ENCODE measurements at regions not wholly inside any gene's neighbourhood (a gene's known extent, or its start where the extent isn't known, plus 50 kb on each side); places are given as distances from the start of the nearest gene placed in this dataset.
"Not testable (repeated sequence)": the region's sequence is repeated elsewhere in the genome, so short reads cannot be mapped to it uniquely, and the experiment has no call there.

DNA sequence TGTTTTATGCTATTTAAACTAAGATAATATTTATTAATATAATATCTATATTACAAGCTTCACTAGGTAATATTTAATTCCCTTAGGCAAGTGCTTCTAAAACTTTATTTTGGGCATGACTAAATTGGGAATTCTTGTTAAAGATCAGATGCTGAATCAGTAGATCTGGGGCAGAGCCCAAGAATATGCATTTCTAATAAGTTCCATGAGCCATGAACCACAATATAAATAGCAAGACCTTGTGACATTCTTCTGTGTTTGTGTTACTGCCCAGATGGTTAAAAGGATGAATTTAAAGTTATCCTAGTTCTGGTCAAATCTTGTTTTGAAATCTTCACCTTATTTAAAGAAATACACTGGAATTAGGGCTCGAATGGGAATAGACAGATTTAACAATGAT is 258.4 kb upstream of the CACNA2D1 start:
- DNase-seq (ENCODE audit: low read depth in 4 of 4, low spot score in 1 of 4) = no peak

DNA sequence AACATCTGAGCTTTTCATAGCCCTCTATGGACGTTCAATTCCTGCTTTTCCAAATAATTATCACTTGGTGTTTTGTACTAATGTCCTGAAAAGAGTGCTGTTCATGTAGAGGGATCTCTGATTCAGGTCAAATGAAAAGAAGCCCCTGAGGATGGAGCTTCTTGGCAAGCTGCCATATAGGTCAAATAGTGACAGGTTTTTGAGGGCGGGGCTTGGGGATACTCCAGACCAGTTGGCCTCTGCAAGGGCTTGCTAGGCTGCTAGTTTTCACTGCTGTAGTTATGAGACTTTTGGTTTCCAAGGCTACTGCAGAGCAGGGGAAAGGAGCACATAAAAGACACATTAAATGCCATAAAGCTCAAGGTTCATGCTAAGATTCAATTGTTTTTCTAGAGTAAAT is 257.2 kb upstream of the CACNA2D1 start:
- DNase-seq (ENCODE audit: low read depth in 4 of 4, low spot score in 1 of 4) = no peak

DNA sequence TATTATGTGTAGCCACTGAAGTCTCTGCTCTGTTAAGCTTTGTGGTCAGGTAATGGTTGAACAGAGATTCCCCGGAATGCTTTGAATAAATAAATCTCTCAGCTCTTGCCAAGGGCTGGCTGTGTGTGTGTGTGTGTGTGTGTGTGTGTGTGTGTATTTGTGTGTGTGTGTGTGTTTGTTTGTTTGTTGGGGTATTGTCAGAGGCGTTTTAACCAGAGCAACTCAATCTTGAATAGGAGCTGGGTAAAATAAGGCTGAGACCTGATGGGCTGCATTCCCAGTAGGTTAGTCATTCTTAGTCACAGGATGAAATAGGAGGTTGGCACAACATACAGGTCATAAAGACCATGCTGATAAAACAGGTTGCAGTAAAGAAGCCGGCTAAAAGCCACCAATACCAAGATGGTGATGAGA is 256.2 kb upstream of the CACNA2D1 start:
- DNase-seq (ENCODE audit: low read depth in 4 of 4, low spot score in 1 of 4) = no peak

DNA sequence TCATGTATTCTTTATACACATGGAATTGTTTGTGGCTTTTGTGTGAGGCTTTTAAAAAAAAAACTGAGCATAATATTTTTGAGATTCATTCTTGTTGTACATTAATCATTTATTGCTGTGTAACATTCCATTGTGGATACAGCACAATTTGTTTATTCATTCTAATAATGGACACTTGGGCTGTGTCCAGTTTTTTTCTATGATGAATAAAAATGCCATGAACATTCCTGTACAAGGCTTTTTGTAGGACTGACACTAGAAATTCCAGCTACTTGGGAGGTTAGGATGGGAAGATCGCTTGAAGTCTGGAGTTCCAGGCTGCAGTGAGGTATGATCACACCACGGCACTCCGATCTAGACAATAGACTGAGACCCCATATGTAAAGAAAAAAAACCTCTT is 254.3 kb upstream of the CACNA2D1 start:
- DNase-seq (ENCODE audit: low read depth in 4 of 4, low spot score in 1 of 4) = no peak

DNA sequence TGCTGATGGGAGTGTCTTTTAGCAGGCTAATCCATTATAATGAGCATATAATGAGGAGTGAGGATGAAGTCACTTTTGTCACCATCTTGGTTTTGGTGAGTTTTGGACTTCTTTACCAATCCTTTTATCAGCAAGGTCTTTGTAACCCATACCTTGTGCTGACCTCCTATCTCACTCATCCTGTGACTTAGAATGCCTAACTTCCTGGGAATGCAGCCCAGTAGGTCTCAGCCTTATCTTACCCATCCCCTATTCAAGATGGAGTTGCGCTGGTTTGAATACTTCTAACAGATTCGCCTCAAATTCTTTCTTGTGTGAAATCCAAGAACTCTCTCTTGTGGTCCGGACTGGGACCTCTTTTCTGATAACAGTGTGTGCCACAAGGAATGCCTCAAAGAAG is 253.1 kb upstream of the CACNA2D1 start:
- DNase-seq (ENCODE audit: low read depth in 4 of 4, low spot score in 1 of 4) = no peak

DNA sequence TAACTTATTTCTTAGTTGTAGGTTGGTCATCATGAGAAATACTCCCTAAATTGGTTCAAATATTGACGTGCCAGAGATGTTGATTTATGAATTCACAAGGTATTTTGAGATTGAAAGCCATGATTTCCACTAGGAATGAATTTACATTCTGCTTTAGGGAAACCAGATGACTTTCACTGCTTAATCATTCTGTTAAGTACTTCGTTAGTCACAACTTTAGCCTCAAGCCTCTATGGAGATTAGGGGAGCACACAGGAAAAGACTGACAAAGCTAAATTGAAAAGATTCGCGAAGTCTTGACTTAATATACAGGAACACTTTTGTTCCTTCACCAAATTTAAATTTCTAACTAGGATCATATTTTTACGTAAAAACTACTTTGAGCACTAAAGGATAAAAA is 250.4 kb upstream of the CACNA2D1 start:
- no peak for DNase-seq (ENCODE audit: low read depth in 4 of 4, low spot score in 1 of 4)

DNA sequence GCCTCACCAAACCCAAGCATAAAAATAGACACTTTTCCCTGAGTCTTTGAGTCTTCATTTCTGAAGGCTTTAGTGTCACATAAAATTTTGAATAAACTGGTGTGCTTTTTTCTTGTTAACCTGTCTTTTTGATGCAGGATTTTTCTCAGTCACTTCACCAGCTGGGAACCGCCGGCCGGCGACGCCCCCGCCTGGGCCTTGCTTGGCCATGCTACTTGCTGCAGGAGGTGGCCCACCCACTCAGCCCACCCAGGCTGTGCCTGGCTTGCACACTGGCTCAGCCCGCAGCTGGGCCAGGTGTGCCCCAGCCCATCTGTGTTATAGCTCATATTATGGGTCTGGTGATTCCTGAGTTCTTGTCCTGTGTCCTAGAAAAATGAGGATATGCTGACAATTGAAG is 247.4 kb upstream of the CACNA2D1 start:
- DNase-seq (ENCODE audit: low read depth in 4 of 4, low spot score in 1 of 4) = no peak

DNA sequence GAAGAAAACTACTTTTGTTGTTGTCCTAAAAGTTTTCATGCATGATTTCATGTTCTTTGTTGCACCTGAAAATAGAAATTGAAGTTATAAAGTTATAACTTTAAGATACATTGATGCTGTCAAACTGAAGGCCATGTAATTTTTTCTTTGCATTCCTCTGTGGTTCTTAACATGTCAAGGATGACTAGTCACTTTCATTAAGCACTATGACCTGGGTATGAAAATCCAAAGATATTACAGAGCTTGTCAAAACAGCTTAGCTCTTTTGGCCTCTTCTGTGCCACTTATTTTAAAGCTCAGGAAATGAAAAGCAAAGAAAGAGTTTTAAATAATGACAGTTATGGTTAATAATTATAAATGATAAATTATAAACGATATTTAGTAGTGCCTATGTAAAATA is 241.6 kb upstream of the CACNA2D1 start:
- no peak for DNase-seq (ENCODE audit: low read depth in 4 of 4, low spot score in 1 of 4)

DNA sequence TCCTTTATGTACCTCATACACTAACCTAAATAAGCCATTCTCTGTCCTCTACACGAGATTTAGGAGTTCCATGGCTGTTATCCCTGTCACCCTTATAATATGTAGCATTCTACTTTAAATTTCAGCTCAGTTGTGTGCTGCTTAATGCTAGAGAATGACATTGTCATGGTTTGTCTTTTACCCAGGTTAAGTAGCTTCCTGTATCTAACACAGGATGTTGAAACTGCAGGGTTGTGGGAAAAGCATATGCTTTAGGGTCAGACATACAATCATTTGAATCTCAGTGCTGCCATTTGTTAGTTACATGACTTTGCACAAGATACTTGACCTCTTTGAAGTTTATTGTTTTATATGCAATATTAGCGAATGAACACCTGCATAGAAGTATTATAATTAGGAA is 235.1 kb upstream of the CACNA2D1 start:
- no peak for DNase-seq (ENCODE audit: low read depth in 4 of 4, low spot score in 1 of 4)

DNA sequence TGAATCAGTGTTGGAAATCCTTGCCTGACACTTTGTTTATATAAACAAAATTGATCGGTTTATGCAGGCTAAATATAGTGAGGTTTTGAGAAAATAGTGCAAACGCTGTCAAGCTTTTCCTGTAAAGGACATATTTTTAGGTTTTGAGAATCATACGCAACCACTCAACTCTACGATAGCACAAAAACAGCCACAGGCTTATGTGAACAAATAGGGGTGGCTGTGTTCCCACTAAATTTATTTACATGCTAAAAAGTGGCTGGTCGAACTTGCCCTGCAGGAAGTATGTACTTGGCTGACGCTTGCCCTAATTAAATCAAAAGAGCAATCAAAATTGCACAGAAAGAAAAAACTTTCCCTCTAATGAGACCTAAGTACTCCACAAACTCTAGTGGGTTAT is 234.7 kb upstream of the CACNA2D1 start:
- DNase-seq (ENCODE audit: low read depth in 4 of 4, low spot score in 1 of 4) = no peak

DNA sequence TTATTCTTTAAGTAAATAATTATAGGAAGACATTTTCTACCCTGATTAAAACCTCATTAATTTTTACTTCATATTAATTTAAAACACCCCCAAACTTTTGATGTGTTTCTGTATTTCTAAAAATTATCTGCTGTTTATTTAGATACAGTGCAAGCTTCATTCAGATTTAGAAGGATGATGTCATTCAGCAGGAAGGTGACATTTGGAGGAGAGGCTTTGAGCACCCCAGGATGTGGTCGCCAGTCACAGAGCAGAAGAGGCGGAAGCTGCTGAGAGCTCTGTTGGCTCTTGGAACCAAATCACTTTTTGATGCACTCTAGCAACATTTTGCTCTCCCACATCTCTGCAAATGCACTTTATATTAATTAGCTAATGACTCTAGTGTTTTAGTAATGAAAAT is 233.9 kb upstream of the CACNA2D1 start:
- DNase-seq (ENCODE audit: low read depth in 4 of 4, low spot score in 1 of 4) = peak in 1 of 4 experiments; percentile 2

DNA sequence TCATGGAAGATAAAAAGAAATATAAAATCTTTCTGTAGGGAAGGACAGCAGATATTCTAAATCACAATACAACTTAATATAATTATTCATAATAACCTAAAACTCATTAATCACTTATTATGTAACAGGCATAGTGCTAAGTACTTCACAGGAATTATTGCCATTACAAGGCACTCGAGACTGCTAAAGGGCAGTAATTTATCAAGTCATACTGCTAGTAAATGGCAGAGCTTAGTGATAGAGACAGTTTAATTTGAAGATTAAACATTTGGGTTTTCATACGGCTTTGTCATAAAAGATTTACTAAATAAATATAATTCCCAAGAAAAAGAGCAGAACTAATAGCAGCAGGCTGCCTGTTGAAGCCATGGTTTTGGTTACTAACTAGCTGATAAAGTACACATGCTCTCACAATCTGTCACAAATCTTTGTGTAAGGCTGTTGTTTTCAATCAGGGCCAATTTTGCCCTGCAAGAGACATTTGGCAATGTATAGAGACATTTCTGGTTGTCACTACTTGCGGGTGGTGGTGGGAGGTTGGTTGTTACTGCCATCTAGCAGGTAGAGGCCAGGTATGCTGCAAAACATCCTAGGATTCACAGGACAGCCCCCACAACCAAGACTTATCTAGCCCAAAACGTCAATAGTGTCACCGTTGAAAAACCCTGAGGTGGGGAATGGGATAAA is 233.3 kb upstream of the CACNA2D1 start:
- no peak for DNase-seq (ENCODE audit: low read depth in 4 of 4, low spot score in 1 of 4)

DNA sequence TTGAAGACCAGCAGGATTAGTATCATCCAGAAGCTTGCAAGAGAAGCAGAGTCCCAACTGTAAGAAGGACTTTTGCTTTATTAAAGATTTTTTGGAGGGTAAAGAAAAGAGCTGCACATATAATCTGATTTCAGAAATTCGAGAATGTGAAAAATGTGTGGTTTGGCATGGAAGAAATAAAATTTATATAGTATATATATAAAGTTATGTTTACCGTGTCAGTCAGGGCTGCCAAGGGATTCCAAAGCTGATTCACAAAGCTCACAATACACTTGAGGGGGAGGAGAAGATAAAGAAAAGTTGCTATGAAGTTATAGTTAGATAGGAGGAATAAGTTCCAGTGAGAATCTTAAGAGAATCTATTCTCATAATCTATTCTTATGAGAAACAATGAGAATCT is 231.8 kb upstream of the CACNA2D1 start:
- no peak for DNase-seq (ENCODE audit: low read depth in 4 of 4, low spot score in 1 of 4)

DNA sequence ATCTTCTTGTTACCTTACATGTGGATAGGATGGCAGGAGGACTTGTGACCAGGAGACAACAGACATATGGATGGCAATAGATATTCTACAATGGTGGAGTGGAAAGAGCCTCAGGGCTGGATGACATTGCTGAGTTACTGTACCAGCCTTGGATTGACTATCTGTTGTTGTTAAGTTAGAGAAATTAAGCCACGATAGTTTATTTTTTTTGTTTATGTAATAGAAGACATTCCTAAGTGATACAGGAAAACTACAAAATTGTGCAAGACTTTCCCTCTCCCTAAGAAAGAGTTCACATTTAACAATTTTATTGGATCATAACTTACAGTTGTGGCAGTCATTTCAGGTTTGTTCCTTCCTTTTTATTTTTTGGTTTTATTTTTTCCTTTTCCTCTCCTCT is 230.7 kb upstream of the CACNA2D1 start:
- no peak for DNase-seq (ENCODE audit: low read depth in 4 of 4, low spot score in 1 of 4)

DNA sequence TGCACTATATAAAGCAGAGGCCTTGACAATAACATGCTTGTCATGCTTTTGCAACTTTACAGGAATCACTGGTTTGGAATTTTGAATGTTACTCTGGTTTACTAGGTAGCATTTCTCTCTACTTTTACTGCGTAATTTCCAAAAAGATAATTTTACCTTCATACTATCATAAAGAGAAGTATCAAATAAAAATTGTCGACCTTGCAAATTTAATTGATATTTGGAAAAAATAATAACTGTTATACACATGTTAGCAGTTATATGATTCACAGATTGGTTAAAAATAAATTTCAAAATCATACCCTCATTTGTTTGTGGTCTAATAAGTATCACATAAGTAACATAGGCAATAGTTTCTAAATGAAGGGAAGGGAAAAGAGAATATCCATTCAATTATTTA is 228.5 kb upstream of the CACNA2D1 start:
- DNase-seq (ENCODE audit: low read depth in 4 of 4, low spot score in 1 of 4) = no peak

DNA sequence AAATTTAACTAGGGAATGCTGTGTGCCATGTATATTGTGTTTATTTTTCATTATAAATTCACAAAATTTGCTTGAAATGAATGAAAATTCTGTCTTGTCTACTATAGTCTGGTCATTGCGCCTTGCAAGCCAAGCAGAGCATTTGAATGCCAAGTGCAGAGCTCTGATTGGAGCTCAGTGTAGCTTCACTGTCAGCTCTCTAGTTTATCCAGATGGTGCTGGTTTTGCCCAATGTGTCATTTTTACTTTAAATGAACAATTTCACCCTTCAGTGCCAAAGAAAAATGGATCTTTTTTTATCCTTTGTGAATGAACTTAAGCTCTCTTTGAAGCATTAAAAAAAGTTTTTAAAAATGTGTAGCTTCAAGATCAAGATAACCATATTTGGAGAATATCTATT is 225.6 kb upstream of the CACNA2D1 start:
- no peak for DNase-seq (ENCODE audit: low read depth in 4 of 4, low spot score in 1 of 4)

DNA sequence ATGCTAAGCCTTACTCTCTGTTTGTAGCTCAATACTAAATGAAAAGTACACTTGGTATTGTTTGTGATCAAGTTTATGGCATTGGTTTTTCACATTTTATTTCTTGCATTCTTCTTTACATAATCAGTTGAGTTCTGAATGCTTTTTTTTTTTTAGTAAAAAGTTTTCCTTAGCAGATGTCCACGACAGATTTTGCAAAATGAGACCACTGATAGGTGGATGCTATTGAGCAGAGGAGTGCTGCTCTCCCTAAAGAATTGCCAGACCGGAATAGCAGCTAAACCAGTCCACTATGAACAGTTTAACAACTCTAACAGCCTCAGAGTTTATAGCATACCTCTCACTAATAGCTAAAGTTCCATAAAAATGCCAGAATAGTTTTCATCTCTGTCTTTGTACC is 225.1 kb upstream of the CACNA2D1 start:
- no peak for DNase-seq (ENCODE audit: low read depth in 4 of 4, low spot score in 1 of 4)

DNA sequence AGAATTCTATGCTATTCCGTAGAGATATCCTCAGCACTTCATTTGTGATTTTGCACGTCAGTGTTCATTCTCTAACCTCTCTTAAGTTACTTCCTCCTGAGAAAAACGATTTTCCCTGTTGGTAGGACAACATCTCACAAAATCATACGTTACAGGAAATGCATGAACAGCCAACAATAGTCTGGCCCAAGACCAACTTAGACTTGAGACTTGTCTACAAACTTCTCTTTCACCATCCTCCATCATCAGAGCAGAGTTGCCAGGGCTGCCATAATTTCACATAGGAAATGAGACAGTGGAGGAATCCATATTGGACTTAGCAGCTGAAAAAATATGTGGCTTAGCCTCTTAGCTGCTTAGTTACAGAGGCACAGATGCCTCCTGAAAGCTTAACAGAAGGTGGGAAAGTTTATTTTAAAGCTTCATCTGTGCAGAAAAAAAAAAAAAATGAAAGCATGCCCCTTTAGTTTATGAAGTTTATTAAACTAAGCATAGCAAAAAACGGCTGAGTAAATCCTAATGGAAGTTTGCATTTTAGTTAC is 222.5 kb upstream of the CACNA2D1 start:
- DNase-seq (ENCODE audit: low read depth in 4 of 4, low spot score in 1 of 4) = no peak

DNA sequence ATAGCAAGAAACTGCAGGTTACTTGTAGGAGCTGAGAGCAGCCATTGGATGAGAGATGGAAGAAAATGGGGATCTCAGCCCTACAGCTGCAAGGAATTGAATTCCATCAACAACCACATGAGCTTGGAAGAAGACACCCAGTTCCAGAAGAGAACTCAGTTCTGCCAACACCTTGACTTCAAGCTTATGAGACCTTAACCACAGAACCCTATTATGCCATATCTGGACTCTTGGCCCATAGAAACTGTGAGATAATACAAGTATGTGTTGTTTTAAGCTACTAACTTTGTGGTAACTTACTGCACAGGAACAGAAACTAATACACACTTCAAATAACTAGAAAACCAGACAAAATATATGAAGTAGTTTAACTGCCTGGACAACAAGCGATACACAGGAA is 212.4 kb upstream of the CACNA2D1 start:
- DNase-seq (ENCODE audit: low read depth in 4 of 4, low spot score in 1 of 4) = no peak

DNA sequence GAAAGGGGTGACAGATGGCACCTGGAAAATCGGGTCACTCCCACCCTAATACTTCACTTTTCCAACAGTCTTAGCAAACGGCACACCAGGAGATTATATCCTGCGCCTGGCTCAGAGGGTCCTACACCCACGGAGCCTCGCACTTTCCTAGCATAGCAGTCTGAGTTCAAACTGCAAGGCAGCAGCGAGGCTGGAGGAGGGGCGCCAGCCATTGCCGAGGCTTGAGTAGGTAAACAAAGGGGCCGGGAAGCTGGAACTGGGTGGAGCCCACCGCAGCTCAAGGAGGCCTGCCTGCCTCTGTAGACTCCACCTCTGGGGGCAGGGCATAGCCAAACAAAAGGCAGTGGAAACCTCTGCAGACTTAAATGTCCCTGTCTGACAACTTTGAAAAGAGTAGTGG is 206.5 kb upstream of the CACNA2D1 start:
- DNase-seq (ENCODE audit: low read depth in 4 of 4, low spot score in 1 of 4) = not testable (repeated sequence)

DNA sequence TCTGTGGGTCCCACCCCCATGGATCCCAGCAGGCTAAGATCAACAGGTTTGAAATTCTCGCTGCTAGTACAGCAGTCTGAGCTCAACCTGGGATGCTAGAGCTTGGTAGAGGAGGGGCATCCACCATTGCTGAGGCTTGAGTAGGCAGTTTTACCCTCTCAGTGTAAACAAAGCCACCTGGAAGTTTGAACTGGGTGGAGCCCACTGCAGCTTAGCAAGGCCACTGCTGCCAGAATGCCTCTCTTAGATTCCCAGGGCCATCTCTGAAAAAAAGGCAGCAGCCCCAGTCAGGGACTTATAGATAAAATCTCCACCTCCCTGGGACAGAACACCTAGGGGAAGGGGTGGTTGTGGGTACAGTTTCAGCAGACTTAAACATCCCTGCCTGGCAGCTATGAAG is 190.0 kb upstream of the CACNA2D1 start:
- DNase-seq (ENCODE audit: low read depth in 4 of 4, low spot score in 1 of 4) = no peak

DNA sequence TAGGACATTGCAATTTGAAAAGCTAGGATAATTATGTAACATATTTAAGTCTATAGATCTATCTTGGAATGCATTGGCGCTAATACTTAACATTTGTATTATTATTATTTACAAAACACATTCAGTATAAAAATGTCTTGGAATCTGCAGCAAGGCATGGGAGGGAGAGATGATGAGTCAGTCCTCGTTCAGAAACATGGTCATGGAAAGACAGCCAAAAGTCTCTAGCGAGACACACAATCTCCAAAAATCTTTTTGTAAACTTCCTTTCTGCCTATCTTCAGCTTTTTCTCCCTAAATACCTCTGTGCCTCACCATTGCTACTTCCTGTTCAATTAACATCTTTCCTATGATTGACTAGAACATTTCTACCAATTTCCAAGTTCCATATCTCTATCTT is 188.4 kb upstream of the CACNA2D1 start:
- DNase-seq (ENCODE audit: low read depth in 4 of 4, low spot score in 1 of 4) = no peak

DNA sequence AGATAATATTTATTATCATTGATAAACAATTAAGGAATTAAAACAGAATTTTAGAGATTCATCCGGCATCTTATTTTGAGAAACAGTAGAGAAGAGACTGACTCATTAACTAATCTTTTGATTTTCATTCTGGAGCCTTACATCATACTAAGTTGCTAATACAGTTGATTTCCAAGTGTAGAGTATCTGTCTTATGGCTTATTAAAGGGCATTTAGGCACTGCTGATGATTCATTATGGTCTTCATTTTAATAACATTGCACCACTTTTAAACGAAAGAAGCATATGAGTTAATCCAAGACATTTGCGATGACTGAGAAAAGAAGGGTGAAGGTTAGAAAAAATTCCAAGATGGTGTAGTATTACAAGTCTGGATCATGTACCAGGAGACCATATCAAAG is 186.0 kb upstream of the CACNA2D1 start:
- DNase-seq (ENCODE audit: low read depth in 4 of 4, low spot score in 1 of 4) = no peak
